GM18951 (cell line): ENCODE measurements at regions not wholly inside any gene's neighbourhood (a gene's known extent, or its start where the extent isn't known, plus 50 kb on each side); places are given as distances from the start of the nearest gene placed in this dataset.

Experiments used
- POLR2A ChIP-seq: IDR thresholded peaks from 4 replicates; pipeline ENCODE4 v1.6.1; 2011; ENCODE audit warnings: mild to moderate bottlenecking; ENCODE audit not compliant: insufficient read length, insufficient read depth; ENCODE audit errors: extremely low read depth
- in situ Hi-C: fragments of 300-500 bp; cut with MboI; formaldehyde crosslinking; loops from one replicate; pipeline ENCODE4 v1.12.0; 2022; ENCODE audit warnings: low sequenced_read_pairs, mixed read lengths, inconsistent platforms; ENCODE audit not compliant: unreplicated experiment

DNA sequence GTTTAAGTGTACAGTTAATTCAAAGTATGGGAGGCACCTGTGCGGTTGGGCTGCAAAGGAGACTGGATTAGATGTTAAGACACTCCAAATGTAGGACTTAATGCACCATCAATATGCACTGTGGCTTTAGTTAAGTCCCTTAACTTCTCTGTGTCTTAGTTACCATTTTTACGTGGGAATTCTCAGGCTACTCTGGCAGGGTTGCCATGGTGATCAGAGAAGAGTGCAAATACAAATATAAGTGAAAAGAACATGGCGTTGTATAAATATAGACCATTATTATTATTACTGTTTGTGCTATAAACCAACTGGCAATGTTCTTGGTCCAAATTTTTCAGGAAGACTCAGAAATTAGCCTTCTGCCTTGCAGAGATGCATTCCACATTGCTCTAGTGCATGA is 595.6 kb downstream of the NPHP4 start:
- in situ Hi-C loops: no loop called here

DNA sequence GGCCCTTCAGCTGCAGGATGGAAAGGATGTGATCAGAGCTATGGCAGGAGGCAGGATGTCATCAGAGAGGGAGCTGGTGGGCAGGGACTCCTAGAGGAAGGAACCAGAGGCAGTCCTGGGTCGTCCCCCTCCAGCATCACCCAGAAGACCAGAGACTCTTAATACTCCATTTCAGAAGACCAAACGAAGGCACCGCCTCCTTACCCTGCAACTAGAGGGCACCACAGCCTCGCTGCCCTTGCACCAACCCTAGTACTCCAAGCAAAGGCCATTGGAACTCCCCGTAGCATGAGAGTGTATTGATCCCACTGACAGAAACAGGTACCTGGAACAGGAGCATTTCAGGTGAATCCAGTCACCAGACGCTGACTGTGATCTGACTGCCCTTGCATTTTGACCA is 598.1 kb downstream of the NPHP4 start:
- TF ChIP-seq POLR2A: no peak
- in situ Hi-C loops: no loop called here

More for the DNA sequence above, 595.6 kb downstream of the NPHP4 start:
- no peak for TF ChIP-seq POLR2A

DNA sequence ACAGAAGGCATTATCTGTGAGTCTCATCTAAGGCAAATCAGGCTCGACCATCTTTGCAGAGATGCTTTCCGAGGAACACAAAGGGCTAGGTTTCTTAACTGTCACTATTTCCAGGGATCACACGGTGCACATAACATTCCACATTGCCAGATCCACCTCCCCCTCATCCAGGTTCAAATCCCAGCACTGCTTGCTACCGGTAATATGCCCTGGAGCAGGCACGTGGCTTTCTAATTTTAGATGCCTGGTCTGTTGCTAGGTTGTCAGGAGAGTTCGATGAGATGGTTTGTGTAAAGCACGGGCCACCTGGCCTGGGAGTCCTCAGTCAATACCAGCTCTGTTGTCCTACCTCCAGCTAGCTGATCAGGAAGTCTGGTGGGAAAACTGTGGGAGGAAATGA is 598.6 kb downstream of the NPHP4 start:
- in situ Hi-C loops: no loop called here
- TF ChIP-seq POLR2A: no peak

DNA sequence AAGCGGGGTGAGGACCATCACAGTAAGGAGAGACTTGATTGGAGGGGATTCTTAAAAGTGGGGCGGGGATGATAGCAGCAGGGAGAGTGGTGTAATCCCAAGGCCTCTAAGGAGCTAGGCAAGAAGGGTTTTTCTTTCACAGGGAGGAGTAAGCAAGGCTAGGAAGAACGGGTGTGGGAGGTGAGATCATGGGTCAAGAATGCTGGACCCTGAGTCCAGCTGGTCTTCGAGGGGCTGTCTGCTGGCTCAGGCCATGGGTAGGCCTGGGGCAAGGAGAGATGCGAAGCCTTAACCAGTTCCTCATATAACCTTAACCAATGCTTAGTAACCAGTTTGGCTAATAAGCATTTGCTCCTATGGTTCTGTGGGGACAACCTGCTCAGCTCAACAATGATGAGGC is 599.1 kb downstream of the NPHP4 start:
- in situ Hi-C loops: no loop called here

DNA sequence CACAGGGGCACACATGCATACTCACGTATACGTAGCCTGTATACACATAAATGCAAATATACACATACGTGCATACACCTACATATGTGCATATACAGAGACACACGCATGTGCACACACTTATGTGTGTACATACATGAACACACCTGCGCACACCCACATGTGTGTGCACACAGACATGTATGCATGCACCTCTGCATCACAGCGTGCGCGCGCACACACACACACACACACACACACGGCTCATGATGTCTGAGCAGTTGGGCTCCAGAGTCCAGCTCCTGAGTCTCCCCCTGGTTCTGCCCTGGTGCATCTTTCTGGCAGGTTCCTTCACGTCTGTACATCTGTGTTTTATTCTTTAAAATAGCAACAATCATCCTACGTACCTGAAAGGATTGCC is 600.5 kb downstream of the NPHP4 start:
- no peak for TF ChIP-seq POLR2A
- in situ Hi-C loops: no loop called here

More for the DNA sequence above, 599.1 kb downstream of the NPHP4 start:
- TF ChIP-seq POLR2A: no peak

DNA sequence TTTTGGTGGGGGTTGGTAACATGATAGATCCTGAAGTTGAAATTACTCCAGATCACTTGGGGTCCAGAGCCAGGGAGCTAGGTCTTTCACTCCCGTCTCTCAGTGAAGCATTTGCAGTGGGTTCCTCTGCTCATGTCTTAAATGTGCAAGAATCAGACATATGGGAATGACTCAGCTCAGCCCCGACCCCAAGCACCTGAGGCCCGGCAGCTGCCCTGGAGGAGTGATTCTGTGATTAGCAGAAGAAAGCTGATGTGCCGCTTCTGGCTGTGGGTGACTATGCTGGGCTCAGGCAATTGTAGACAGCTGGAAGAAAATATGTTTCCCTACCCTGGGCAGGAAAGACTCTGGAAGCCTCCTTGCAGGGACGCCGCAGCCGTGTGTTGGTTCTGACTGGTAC is 601.7 kb downstream of the NPHP4 start:
- in situ Hi-C loops: no loop called here
- no peak for TF ChIP-seq POLR2A

DNA sequence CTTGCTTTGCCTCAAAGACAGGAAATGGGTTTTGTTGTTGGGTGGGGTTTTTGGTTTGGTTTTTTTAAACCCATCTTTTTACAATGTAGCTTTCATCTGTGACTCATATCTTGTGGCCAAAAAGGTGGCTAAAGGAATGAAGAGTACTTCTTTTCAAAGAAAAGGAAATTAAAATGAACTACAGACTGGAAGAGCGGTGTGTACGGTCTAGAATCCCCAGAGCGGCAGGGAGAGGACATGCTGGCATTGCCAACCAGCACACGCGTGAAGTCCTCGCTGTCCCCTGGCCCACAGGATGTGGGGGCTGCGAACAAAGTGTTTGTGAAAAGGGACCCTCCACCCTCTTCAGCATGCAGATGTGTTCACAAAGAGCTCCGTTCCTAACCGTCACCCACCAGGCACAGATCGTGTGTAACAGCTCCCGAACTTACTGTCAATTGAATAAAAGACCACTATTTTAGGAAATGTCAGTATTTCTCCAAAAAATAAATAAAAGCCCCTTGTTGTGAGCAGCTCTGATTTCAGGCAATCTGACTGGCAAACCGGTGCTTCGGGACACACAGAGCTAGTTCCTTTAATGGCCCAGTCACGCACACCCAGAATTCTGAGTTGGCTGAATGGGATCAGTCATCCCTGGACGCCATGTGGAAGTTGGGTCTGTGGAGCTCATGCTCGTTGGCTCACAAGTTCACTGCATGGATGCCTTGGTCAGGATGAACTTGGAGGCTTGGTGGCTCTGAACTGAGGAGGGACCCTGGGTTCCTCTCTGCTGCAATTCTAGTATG is 602.9 kb downstream of the NPHP4 start:
- in situ Hi-C loops: no loop called here

DNA sequence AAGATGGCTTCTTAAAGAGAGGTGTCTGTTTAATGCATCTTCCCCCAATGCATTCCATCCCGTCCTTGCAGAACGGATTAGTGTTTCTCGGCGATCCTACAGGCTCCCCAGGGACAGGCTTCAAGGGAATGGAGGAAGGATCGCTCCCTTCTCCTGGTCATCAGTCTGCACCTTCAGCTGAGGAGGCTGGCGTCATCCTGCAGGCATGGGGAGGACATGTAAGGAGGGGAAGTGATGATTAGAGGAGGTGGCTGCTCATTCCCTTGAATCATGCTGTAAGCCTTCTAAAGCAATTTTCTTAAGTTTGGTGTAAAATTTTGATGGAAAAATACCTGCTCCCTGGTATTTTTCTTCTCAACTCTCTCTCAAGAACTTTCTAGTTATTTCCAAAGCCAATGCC is 603.6 kb downstream of the NPHP4 start:
- in situ Hi-C loops: no loop called here
- TF ChIP-seq POLR2A: no peak

More for the DNA sequence above, 602.9 kb downstream of the NPHP4 start:
- TF ChIP-seq POLR2A: no peak

DNA sequence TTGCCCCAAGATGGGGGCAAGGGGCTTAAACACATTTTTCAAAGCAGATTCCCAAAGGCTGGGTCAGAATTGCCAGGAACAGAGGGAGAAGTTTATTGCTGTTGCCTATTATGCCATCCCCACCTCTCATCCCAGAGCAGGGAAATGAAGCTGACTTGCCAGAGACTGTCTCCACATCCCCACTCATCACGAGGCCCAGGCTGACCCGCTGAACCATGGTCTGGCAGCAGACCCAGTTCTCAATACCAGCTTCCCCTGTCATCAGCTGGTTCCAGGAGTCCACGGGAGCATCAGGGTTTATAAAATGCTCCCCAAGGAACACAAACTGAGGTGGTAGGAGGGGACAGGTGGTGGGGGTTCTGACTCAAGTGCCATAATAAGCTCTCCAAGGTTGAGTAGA is 605.9 kb downstream of the NPHP4 start:
- in situ Hi-C loops: no loop called here
- TF ChIP-seq POLR2A: no peak

DNA sequence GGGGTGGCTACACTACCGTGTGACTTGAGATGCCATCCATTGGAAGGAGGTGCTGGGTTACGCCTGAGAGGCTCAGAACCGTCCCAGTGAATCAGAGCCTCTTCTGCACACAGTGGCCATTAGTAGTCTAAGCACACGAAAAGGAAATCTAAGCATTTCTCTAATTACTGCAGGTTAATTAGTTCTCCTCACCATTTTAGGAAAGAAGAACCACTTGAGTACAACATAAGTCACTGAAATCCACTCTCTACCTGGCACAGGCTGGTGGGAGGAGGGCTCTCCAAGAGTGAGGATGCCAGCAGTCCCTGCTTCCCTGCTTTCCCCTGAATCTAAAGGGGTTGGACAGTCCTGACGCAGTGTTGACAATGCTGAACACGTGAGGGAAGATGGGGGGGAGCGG is 606.3 kb downstream of the NPHP4 start:
- TF ChIP-seq POLR2A: no peak
- in situ Hi-C loops: no loop called here

DNA sequence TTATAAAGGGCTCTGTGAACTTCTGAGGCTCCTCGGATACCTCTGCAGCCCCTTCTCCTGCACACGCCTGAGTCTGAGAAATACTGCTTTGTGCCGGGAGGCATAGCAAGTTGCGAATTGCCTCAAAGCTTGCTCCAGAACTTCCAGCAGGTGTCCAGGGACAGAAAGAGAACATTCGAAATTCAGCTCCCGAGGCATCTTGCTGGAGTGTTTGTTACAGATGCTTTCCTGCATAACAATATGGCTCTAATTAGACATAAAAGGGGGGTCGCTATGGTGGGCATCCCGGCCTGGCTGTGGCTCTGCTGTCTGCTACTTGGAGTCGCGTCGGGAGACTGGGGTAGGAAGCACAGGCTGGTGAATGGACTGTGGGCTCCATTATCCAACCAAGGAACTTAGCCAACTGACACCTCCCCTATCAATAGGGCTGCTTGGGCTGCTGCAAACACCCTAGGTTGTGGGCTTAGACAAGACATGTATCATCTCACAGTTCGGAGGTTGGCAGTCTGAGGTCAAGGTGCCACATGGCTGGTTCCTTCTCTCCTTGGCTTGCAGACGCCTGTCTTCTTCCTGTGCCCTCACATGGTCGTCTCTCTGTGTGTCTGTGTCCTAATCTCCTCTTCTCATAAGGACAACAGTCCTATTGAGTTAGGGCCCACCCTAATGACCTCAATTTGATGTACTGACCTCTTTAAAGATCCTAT is 607.0 kb downstream of the NPHP4 start:
- no peak for TF ChIP-seq POLR2A
- in situ Hi-C loops: no loop called here

DNA sequence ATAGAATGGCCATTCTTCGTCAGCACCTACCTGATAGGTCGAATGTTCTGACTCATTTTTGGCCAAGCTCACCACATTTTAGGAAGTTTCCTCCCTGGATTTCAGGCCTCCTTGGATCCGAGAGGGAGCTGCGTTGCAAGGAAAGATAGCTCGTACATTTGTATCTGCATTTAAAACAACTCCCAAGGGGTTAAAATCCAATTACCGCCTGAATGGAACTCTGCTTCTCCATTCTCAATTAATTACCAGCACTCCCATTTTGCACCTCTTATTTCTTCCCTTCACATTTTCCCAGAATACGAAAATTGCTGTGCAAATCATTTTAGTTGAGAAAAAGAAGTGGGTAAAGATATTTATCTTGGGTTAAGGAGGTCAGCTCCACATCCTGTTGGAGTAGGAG is 610.7 kb downstream of the NPHP4 start:
- TF ChIP-seq POLR2A: no peak
- in situ Hi-C loops: no loop called here

DNA sequence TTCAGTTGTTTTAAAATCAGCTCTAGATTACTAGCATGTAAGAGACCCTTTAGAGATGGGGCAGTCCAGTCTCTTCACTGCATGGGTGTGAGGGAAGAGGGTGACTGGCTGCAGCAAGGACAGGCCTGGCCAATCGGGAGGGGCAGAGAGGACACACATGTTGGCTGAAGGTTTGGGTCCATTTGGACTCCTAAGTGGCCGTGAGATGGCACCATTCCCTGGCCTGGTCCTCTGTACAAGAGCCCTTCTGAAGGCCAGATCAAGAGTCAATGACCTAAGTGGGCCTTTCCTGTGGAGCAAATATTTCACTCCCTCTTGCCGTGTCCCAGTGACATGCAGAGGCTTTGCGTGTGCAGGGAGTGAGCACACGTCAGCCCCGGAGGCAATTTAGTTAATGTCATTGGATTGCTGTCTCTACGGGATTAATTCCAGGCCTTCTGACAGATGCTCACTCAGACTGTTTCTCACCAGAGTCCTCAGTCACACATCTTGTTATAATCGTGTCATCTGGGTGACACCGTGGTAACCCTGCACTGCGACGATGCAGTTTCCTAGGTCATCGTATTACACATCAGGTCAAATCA is 613.0 kb downstream of the NPHP4 start:
- TF ChIP-seq POLR2A: no peak
- in situ Hi-C loops: no loop called here
